ENCODE measurements at regions not wholly inside any gene's neighbourhood (a gene's known extent, or its start where the extent isn't known, plus 50 kb on each side); places are given as distances from the start of the nearest gene placed in this dataset.

- H3K9me3 Mint-ChIP-seq = no peaks in the 10 kb centered on the region
- H3K4me3 Mint-ChIP-seq = no peak overlapping the region
- DNase-seq = no peak
- no peaks in the 10 kb centered on the region for H3K36me3 Mint-ChIP-seq (ENCODE audit: low read depth)
- H3K4me1 Mint-ChIP-seq (ENCODE audit: low read depth) = peaks cover 8% of the 10 kb centered on the region
- H3K27me3 Mint-ChIP-seq = peaks cover 29% of the 10 kb centered on the region
- no peak overlapping the region for H3K27ac Mint-ChIP-seq
Observed at GRCh38 chr6:16871047-16871446, 109.8 kb upstream of the ATXN1 start.

- Mint-ChIP-seq H3K36me3 (ENCODE audit: low read depth) (no peaks in the 10 kb centered on the region), H3K4me1 (ENCODE audit: low read depth) (no peaks in the 10 kb centered on the region), H3K4me3 (no peak overlapping the region), H3K27me3 (peaks cover 26% of the 10 kb centered on the region), H3K9me3 (no peaks in the 10 kb centered on the region), H3K27ac (no peak overlapping the region)
- no peak for DNase-seq
Observed at GRCh38 chr6:16868968-16869367, 107.7 kb upstream of the ATXN1 start.

- Mint-ChIP-seq H3K36me3 (ENCODE audit: low read depth) (no peaks in the 10 kb centered on the region), H3K27ac (no peak overlapping the region), H3K4me1 (ENCODE audit: low read depth) (peaks cover 2% of the 10 kb centered on the region), H3K27me3 (peaks cover 12% of the 10 kb centered on the region), H3K4me3 (no peak overlapping the region), H3K9me3 (no peaks in the 10 kb centered on the region)
- no peak for DNase-seq
Observed at GRCh38 chr6:16857969-16858592, 96.8 kb upstream of the ATXN1 start.

DNA sequence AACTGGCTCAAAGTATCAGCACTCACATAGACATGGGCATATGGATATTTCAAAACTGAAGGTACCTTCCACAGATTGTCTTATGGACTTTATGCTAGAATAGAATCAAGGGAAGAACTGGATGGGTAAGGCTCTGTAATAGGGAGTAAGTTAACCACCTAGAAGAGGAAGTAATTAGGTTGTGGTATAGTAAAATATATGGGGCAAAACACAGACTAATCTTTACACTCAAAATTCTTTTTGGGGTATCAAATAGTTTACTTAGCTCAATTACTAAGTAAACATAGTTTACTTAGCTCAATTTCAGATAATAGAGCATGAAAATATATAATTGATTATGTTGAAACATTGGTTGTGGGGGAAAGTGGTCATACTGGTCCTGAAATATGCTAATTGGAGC lies 94.2 kb upstream of the ATXN1 start:
- DNase-seq = no peak
- Mint-ChIP-seq H3K27ac (no peak overlapping the region), H3K9me3 (no peaks in the 10 kb centered on the region), H3K4me1 (ENCODE audit: low read depth) (peaks cover 12% of the 10 kb centered on the region), H3K27me3 (peaks cover 34% of the 10 kb centered on the region), H3K36me3 (ENCODE audit: low read depth) (no peaks in the 10 kb centered on the region), H3K4me3 (no peak overlapping the region)

- H3K4me3 Mint-ChIP-seq = no peak overlapping the region
- H3K4me1 Mint-ChIP-seq (ENCODE audit: low read depth) = peaks cover 12% of the 10 kb centered on the region
Observed at GRCh38 chr6:16854986-16855385, 93.7 kb upstream of the ATXN1 start.

DNA sequence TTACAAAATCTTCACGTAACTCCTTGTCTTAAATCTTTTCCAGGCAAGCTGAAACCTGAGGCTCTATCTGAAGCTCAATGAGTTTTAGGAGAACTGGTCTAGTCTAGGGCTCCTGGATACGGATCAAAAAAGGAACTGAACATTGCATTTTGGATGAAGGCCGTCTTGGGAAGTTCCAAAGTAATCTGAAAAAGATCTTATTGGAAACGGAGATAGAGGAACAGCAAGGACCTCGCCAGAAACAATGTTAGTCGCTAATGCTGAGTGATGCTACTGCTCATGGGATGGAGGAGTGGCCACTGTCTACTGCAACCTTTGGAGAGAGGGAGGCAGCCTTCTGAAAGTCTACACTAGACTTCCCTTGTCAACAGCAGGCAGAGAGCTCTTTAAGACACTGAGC lies 91.4 kb upstream of the ATXN1 start:
- peaks cover 55% of the 10 kb centered on the region for H3K27me3 Mint-ChIP-seq

More at GRCh38 chr6:16854986-16855385, 93.7 kb upstream of the ATXN1 start:
- Mint-ChIP-seq H3K27me3 (peaks cover 37% of the 10 kb centered on the region), H3K36me3 (ENCODE audit: low read depth) (no peaks in the 10 kb centered on the region), H3K9me3 (no peaks in the 10 kb centered on the region), H3K27ac (no peak overlapping the region)
- no peak for DNase-seq

DNA sequence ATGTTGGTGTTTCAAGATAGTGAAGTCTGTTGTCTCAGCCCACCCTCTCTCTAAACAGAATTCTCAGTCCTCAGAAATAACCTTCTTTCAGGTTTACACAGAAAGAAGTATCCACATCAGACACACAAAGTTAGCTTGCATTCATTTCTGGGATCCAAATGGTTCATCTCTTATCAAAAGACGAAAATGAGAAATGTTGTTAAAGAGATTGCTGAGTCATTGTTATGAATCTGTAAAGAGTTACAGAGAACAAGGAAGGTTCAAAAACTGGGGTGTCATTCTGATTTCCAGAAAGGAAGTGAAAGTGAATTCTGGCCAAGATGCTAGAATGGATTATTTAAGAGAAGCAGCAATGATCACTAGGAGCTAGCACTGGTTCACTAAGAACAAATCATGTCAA lies 90.5 kb upstream of the ATXN1 start:
- Mint-ChIP-seq H3K4me3 (no peak overlapping the region), H3K36me3 (ENCODE audit: low read depth) (no peaks in the 10 kb centered on the region), H3K4me1 (ENCODE audit: low read depth) (peaks cover 24% of the 10 kb centered on the region), H3K9me3 (no peaks in the 10 kb centered on the region), H3K27me3 (peaks cover 55% of the 10 kb centered on the region), H3K27ac (no peak overlapping the region)
- DNase-seq = no peak

More for the DNA sequence above, 91.4 kb upstream of the ATXN1 start:
- no peak for DNase-seq
- Mint-ChIP-seq H3K4me3 (no peak overlapping the region), H3K9me3 (no peaks in the 10 kb centered on the region), H3K27ac (no peak overlapping the region), H3K4me1 (ENCODE audit: low read depth) (peaks cover 24% of the 10 kb centered on the region), H3K36me3 (ENCODE audit: low read depth) (no peaks in the 10 kb centered on the region)

- Mint-ChIP-seq H3K4me1 (ENCODE audit: low read depth) (peaks cover 24% of the 10 kb centered on the region), H3K27me3 (peaks cover 55% of the 10 kb centered on the region), H3K4me3 (no peak overlapping the region), H3K9me3 (no peaks in the 10 kb centered on the region), H3K36me3 (ENCODE audit: low read depth) (no peaks in the 10 kb centered on the region), H3K27ac (no peak overlapping the region)
- DNase-seq = no peak
Observed at GRCh38 chr6:16851044-16851540, 89.8 kb upstream of the ATXN1 start.

DNA sequence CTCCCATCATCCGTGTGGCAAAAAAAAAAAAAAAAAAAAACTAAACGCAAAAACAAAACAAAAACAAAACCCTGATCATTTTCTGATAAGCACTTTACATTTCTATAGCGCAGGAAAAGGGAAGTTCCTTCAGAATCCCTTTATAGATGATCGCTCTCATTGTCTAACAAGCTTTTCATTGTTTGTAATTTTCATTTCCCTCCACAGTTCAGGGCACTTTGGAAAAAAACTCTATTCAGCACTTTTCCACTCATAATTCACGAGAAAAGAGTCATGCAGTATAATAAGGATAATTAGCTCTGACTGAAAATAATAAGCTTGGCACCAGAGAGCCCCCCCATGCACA lies 89.4 kb upstream of the ATXN1 start:
- DNase-seq = no peak
- Mint-ChIP-seq H3K36me3 (ENCODE audit: low read depth) (no peaks in the 10 kb centered on the region), H3K27me3 (peaks cover 55% of the 10 kb centered on the region), H3K27ac (no peak overlapping the region), H3K4me3 (no peak overlapping the region), H3K9me3 (no peaks in the 10 kb centered on the region), H3K4me1 (ENCODE audit: low read depth) (peaks cover 24% of the 10 kb centered on the region)

GRCh38 chr6:16849988-16850680 lies 88.9 kb upstream of the ATXN1 start:
- peaks cover 52% of the 10 kb centered on the region for H3K27me3 Mint-ChIP-seq

GRCh38 chr6:16849280-16849987 lies 88.2 kb upstream of the ATXN1 start:
- Mint-ChIP-seq H3K4me3 (no peak overlapping the region), H3K9me3 (no peaks in the 10 kb centered on the region), H3K27ac (no peak overlapping the region), H3K27me3 (peaks cover 50% of the 10 kb centered on the region), H3K36me3 (ENCODE audit: low read depth) (no peaks in the 10 kb centered on the region), H3K4me1 (ENCODE audit: low read depth) (peaks cover 22% of the 10 kb centered on the region)
- no peak for DNase-seq

More at GRCh38 chr6:16849988-16850680, 88.9 kb upstream of the ATXN1 start:
- DNase-seq = no peak
- Mint-ChIP-seq H3K27ac (no peak overlapping the region), H3K4me1 (ENCODE audit: low read depth) (peaks cover 23% of the 10 kb centered on the region), H3K36me3 (ENCODE audit: low read depth) (no peaks in the 10 kb centered on the region), H3K4me3 (no peak overlapping the region), H3K9me3 (no peaks in the 10 kb centered on the region)

DNA sequence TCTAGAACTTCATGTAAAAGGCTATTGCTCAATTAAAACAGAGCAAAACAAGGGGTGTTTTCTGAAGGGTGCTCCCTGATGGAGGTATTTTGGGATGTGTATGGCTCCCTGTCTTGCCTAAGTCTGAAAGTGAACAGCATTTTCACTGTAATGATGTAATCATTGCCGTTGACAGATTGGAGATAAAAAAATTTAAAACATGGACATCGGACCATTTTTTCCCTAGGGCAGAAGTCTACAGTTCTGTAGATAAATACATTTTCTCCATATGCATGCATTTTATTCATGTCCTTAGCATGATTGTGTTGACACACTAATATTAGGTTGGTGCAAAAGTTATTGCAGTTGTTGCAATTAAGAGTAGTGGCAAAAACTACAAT lies 85.1 kb upstream of the ATXN1 start:
- Mint-ChIP-seq H3K9me3 (no peaks in the 10 kb centered on the region), H3K4me1 (ENCODE audit: low read depth) (peaks cover 16% of the 10 kb centered on the region), H3K27me3 (peaks cover 34% of the 10 kb centered on the region), H3K36me3 (ENCODE audit: low read depth) (no peaks in the 10 kb centered on the region), H3K4me3 (no peak overlapping the region), H3K27ac (no peak overlapping the region)
- DNase-seq = no peak

DNA sequence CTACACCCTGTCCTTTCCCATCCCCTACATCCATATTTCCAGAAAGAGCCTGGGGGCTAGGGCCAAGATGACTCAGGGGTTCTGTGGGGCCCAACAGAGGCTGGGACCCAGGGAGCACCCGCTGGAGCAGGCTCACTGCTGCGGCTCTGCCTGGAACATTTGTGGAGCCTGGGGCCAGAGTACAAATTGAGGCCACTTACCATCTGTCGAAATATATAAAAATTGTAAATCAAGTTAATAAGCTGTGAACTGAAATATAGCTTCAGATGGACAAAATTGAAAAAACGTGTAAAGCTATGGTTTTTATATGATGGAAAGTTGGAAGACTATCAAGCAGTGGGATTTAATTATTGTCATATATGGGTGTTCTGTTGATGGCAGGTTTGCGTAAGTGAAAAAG lies 82.9 kb upstream of the ATXN1 start:
- H3K9me3 Mint-ChIP-seq = no peaks in the 10 kb centered on the region
- no peaks in the 10 kb centered on the region for H3K36me3 Mint-ChIP-seq (ENCODE audit: low read depth)
- no peak overlapping the region for H3K27ac Mint-ChIP-seq
- peaks cover 13% of the 10 kb centered on the region for H3K27me3 Mint-ChIP-seq
- no peak for DNase-seq
- no peak overlapping the region for H3K4me3 Mint-ChIP-seq
- peaks cover 20% of the 10 kb centered on the region for H3K4me1 Mint-ChIP-seq (ENCODE audit: low read depth)

DNA sequence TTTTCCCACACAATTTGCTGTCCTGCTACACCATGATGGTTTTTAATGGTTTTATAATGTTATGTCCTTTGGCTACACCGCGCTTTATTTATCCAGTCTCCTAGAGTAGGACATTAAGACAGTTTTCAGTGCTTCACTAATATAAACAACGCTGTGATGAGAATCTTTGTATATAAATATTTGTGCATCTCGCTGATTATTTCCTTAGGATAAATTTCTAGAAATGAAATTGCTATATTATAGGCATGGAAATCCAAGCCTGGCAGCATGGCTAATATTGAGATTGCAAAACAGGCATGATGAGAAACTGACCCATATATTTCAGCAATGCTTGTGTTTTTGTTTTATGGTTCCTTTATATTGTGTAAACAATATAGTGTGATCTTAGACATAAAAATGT lies 81.4 kb upstream of the ATXN1 start:
- Mint-ChIP-seq H3K27me3 (peaks cover 3% of the 10 kb centered on the region), H3K9me3 (no peaks in the 10 kb centered on the region), H3K4me3 (no peak overlapping the region), H3K36me3 (ENCODE audit: low read depth) (no peaks in the 10 kb centered on the region), H3K4me1 (ENCODE audit: low read depth) (peaks cover 23% of the 10 kb centered on the region), H3K27ac (no peak overlapping the region)
- DNase-seq = no peak

DNA sequence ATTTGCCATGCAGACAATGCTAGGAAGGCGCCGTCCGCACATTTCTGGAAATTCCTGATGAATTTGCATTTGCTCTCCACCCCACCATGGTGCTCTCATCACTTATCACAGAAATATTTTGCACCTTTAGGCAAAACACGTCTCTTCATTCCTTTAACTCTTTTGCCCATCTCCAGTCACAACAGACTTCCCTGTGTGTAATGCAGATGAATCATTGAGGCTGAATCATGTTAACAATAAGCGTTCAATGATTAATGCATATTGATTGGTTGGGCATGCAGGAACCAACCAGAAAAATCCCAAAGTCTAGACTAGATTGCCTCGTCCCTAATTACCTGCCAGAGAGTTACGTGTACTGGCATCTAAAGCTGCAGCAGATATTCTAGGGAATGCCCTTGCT lies 80.0 kb upstream of the ATXN1 start:
- Mint-ChIP-seq H3K27me3 (peaks cover 3% of the 10 kb centered on the region), H3K4me3 (no peak overlapping the region), H3K27ac (no peak overlapping the region), H3K36me3 (ENCODE audit: low read depth) (no peaks in the 10 kb centered on the region), H3K9me3 (no peaks in the 10 kb centered on the region), H3K4me1 (ENCODE audit: low read depth) (peaks cover 37% of the 10 kb centered on the region)
- no peak for DNase-seq

Measured in activated T-cell treated with anti-CD3 and anti-CD28 coated beads, Interleukin-2, amount 50 U/mL, for 24 hours (primary cell).